ENCODE measurements at regions not wholly inside any gene's neighbourhood (a gene's known extent, or its start where the extent isn't known, plus 50 kb on each side); places are given as distances from the start of the nearest gene placed in this dataset. TPM values are rescaled to one million over a fixed set of nuclear protein-coding genes. Genes with fewer than 3 reads are reported as not detected.

DNA sequence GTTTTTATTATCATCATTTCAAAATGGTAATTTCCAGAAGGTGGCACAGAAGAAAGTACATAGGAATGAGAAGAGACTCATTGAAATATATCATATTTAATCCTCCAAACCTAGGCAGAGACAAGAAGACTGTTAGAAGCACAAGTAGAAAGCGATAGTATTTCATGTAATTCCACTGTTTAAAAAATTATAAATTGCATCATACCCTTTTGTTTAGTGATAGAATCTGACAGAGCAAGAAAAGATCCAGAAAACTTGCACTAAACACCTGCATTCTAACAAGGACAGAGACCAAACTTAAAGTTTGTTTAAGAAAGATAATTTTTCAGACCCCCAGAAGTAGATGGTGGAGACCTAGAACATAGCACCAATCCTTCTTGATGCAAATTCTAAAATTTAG is 56.9 kb upstream of the CD96 start:
- Histone ChIP-seq H3K9me3 (no peaks in the 10 kb centered on the region), H3K27me3 (no peaks in the 10 kb centered on the region), H3K27ac (no peak overlapping the region), H3K4me3 (no peak overlapping the region), H3K36me3 (replicated peaks in 1 of 2; ENCODE audit: insufficient read depth in 1 of 2, low read depth in 2 of 2) (no peaks in the 10 kb centered on the region), H3K4me1 (no peaks in the 10 kb centered on the region)
- intact Hi-C loops (cut with DNase I): no loop called here
- no peak for DNase-seq
- ATAC-seq: no peak
- TF ChIP-seq, protein P1, sequence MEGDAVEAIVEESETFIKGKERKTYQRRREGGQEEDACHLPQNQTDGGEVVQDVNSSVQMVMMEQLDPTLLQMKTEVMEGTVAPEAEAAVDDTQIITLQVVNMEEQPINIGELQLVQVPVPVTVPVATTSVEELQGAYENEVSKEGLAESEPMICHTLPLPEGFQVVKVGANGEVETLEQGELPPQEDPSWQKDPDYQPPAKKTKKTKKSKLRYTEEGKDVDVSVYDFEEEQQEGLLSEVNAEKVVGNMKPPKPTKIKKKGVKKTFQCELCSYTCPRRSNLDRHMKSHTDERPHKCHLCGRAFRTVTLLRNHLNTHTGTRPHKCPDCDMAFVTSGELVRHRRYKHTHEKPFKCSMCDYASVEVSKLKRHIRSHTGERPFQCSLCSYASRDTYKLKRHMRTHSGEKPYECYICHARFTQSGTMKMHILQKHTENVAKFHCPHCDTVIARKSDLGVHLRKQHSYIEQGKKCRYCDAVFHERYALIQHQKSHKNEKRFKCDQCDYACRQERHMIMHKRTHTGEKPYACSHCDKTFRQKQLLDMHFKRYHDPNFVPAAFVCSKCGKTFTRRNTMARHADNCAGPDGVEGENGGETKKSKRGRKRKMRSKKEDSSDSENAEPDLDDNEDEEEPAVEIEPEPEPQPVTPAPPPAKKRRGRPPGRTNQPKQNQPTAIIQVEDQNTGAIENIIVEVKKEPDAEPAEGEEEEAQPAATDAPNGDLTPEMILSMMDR (IDR thresholded peaks at IDR 0.05): no peak
- no peak for TF ChIP-seq POLR2A (IDR thresholded peaks at IDR 0.05)
- WGBS, 2 donors: 92 to 100% methylated on average over 1 of the region's 1 CpG

Small RNAs in the stretch of these regions (small RNA-seq; reads per million reads assigned to genes)
- not detected for gene ATP6V0CP2

Data from body of pancreas (tissue), 4 donors.